Ascending aorta (tissue), 2 donors: ENCODE measurements at regions not wholly inside any gene's neighbourhood (a gene's known extent, or its start where the extent isn't known, plus 50 kb on each side); places are given as distances from the start of the nearest gene placed in this dataset.

ENCODE experiments used
- DNase-seq, 2 donors: peaks; one replicate each; pipeline ENCODE4 v3.0.0-alpha.2; 2019; ENCODE audit warnings: low spot score in 2 of 2
- H3K27ac ChIP-seq, 2 donors: fragments of 200-600 bp; sonication (generic); one replicate each; pipeline ENCODE4 v1.5.1; 2016 to 2017; ENCODE audit warnings: mild to moderate bottlenecking in 1 of 2
- H3K27me3 ChIP-seq: fragments of 200-600 bp; sonication (generic); one replicate; pipeline ENCODE4 v1.5.1; 2017
- H3K36me3 ChIP-seq, 2 donors: fragments of 200-600 bp; sonication (generic); one replicate each; pipeline ENCODE4 v1.5.1; 2016
- H3K4me1 ChIP-seq, 2 donors: fragments of 200-600 bp; sonication (generic); one replicate each; pipeline ENCODE4 v1.5.1; 2016 to 2017; ENCODE audit warnings: mild to moderate bottlenecking in 1 of 2
- H3K4me3 ChIP-seq, 2 donors: fragments of 200-600 bp; sonication (generic); one replicate each; pipeline ENCODE4 v1.5.1; 2016 to 2017; ENCODE audit warnings: mild to moderate bottlenecking in 1 of 2
- H3K9me3 ChIP-seq, 2 donors: fragments of 200-600 bp; sonication (generic); one replicate each; pipeline ENCODE4 v1.5.1; 2016
- CTCF ChIP-seq, 3 experiments: fragments of 200-600 bp in 2 of 3; fragments of 450-650 bp in 1 of 3; sonication (generic) in 2 of 3; IDR thresholded peaks; one replicate each; pipeline ENCODE4 v1.5.1; 2016 to 2019; ENCODE audit warnings: antibody characterized with exemption in 3 of 3, mild to moderate bottlenecking in 1 of 3, moderate library complexity in 1 of 3
- intact Hi-C: fragments of 100-400 bp; cut with DNase I; formaldehyde crosslinking; loops from one replicate; pipeline ENCODE4 v1.15.1; 2023

- Histone ChIP-seq H3K27me3 (no peaks in the 10 kb centered on the region), H3K36me3 (no peaks in the 10 kb centered on the region), H3K27ac (no peak overlapping the region), H3K4me1 (no peaks in the 10 kb centered on the region), H3K9me3 (no peaks in the 10 kb centered on the region), H3K4me3 (no peak overlapping the region)
- intact Hi-C loops = no loop called here
- DNase-seq = no peak
- TF ChIP-seq CTCF (IDR thresholded peaks at IDR 0.05) = no peak
These were observed 324.1 kb downstream of the RBM26 start for GRCh38 chr13:79081942-79082341.

- DNase-seq = no peak
- Histone ChIP-seq H3K27ac (no peak overlapping the region), H3K4me1 (no peaks in the 10 kb centered on the region), H3K4me3 (no peak overlapping the region), H3K27me3 (no peaks in the 10 kb centered on the region), H3K9me3 (no peaks in the 10 kb centered on the region), H3K36me3 (no peaks in the 10 kb centered on the region)
- TF ChIP-seq CTCF (IDR thresholded peaks at IDR 0.05) = no peak
- intact Hi-C loops = no loop called here
These were observed 326.7 kb downstream of the RBM26 start for GRCh38 chr13:79079351-79079839.

- no peak overlapping the region for H3K4me3 ChIP-seq
- intact Hi-C loops = no loop called here
- TF ChIP-seq CTCF (IDR thresholded peaks at IDR 0.05) = no peak
- H3K27ac ChIP-seq = no peak overlapping the region
- H3K36me3 ChIP-seq = no peaks in the 10 kb centered on the region
- no peak for DNase-seq
- H3K9me3 ChIP-seq = no peaks in the 10 kb centered on the region
- H3K4me1 ChIP-seq = no peaks in the 10 kb centered on the region
- no peaks in the 10 kb centered on the region for H3K27me3 ChIP-seq
These were observed 330.4 kb downstream of the RBM26 start for GRCh38 chr13:79075703-79076102.

- Histone ChIP-seq H3K36me3 (no peaks in the 10 kb centered on the region), H3K9me3 (no peaks in the 10 kb centered on the region), H3K4me1 (no peaks in the 10 kb centered on the region), H3K27ac (no peak overlapping the region), H3K4me3 (no peak overlapping the region), H3K27me3 (no peaks in the 10 kb centered on the region)
- DNase-seq = no peak
- TF ChIP-seq CTCF (IDR thresholded peaks at IDR 0.05) = no peak
- intact Hi-C loops = no loop called here
These were observed 335.6 kb downstream of the RBM26 start for GRCh38 chr13:79070343-79070974.

- H3K4me1 ChIP-seq = no peaks in the 10 kb centered on the region
- no peak overlapping the region for H3K27ac ChIP-seq
- no peak for TF ChIP-seq CTCF (IDR thresholded peaks at IDR 0.05)
- intact Hi-C loops = no loop called here
- no peaks in the 10 kb centered on the region for H3K36me3 ChIP-seq
- DNase-seq = no peak
- H3K9me3 ChIP-seq = no peaks in the 10 kb centered on the region
- H3K27me3 ChIP-seq = no peaks in the 10 kb centered on the region
- H3K4me3 ChIP-seq = no peak overlapping the region
These were observed 343.8 kb downstream of the RBM26 start for GRCh38 chr13:79062291-79062690.

GRCh38 chr13:79060216-79060615 lies 345.8 kb downstream of the RBM26 start:
- no peak for TF ChIP-seq CTCF (IDR thresholded peaks at IDR 0.05)
- DNase-seq = no peak
- intact Hi-C loops = no loop called here
- no peak overlapping the region for H3K27ac ChIP-seq
- H3K27me3 ChIP-seq = no peaks in the 10 kb centered on the region
- H3K9me3 ChIP-seq = no peaks in the 10 kb centered on the region
- no peaks in the 10 kb centered on the region for H3K4me1 ChIP-seq
- no peak overlapping the region for H3K4me3 ChIP-seq
- no peaks in the 10 kb centered on the region for H3K36me3 ChIP-seq
